Testis (tissue), 2 donors: ENCODE measurements at regions not wholly inside any gene's neighbourhood (a gene's known extent, or its start where the extent isn't known, plus 50 kb on each side); places are given as distances from the start of the nearest gene placed in this dataset.

Experiments
- DNase-seq: peaks from one replicate; pipeline ENCODE4 v3.0.0-alpha.2; 2019
- H3K27ac ChIP-seq, 2 donors: fragments of 200-600 bp; sonication (generic); one replicate each; pipeline ENCODE4 v1.5.1; 2019
- H3K27me3 ChIP-seq: fragments of 200-600 bp; sonication (generic); one replicate; pipeline ENCODE4 v1.5.1; 2019
- H3K36me3 ChIP-seq: fragments of 200-600 bp; sonication (generic); one replicate; pipeline ENCODE4 v1.5.1; 2017; ENCODE audit warnings: low read depth; ENCODE audit errors: missing control alignments
- H3K4me1 ChIP-seq: fragments of 200-600 bp; sonication (generic); one replicate; pipeline ENCODE4 v1.5.1; 2019
- H3K4me3 ChIP-seq, 2 donors: fragments of 200-600 bp; sonication (generic); one replicate each; pipeline ENCODE4 v1.5.1; 2017 to 2019
- H3K9me3 ChIP-seq: fragments of 200-600 bp; sonication (generic); one replicate; pipeline ENCODE4 v1.5.1; 2017
- POLR2A ChIP-seq: fragments of 450-650 bp; IDR thresholded peaks from one replicate; pipeline ENCODE4 v1.6.1; 2017; ENCODE audit warnings: antibody characterized with exemption, mild to moderate bottlenecking, moderate library complexity
- WGBS, 2 donors: methylation state at CpG; one replicate each; pipeline ENCODE4 v1.1.5; 2018; 5-methylcytosine and 5-hydroxymethylcytosine counted together
- intact Hi-C: fragments of 100-400 bp; cut with DNase I; formaldehyde crosslinking; loops from one replicate; pipeline ENCODE4 v1.15.1; 2023; ENCODE audit warnings: low total_unique reads
- TF ChIP-seq, protein P1 (sequence below), 3 experiments: fragments of 450-650 bp in 2 of 3; fragments of 200-600 bp in 1 of 3; sonication (generic) in 1 of 3; IDR thresholded peaks; one replicate each; pipeline ENCODE4 v1.5.1; 2016 to 2019; ENCODE audit warnings: antibody characterized with exemption in 3 of 3, mild to moderate bottlenecking in 2 of 3, moderate library complexity in 1 of 3

DNA sequence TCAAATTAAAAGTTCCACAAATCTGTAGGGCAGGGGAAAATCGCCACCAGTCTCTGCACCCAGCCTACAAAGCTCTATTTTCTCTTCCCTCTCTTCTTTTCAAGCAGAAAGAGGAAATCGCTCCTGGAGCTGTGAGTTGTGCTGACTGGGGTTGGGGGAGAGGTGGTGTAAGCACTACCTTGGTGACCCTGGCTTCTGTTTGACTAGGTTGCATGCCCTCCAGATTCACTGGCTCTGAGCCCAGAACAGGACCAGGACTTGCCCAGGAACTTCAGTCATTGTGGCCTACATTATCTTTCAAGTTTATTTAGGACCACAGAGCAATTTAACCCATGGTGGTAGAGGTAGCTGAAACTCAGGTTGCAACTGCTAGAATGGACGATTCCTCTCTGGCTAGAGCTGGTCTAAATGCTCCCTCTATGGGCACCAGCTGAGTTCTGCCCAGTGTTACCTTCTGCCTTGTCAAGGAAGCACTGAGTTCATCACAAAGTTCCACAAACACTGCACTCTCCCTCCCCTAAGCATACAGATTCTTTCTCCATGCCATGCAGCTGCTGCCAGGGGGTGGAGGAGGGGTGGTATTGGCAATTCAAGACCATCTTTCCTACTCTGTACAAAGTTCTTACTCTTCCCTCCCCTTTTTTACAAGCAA, 122.0 kb upstream of the BMP5 start:
- WGBS, 2 donors, result 92 to 100% methylated on average over 3 of the region's 3 CpGs
- Histone ChIP-seq H3K36me3 (no peaks in the 10 kb centered on the region), H3K27me3 (no peaks in the 10 kb centered on the region), H3K4me3 (no peak overlapping the region), H3K4me1 (no peaks in the 10 kb centered on the region), H3K9me3 (no peaks in the 10 kb centered on the region), H3K27ac (no peak overlapping the region)
- intact Hi-C loops, result no loop called here
- DNase-seq, result no peak
- TF ChIP-seq, protein P1, sequence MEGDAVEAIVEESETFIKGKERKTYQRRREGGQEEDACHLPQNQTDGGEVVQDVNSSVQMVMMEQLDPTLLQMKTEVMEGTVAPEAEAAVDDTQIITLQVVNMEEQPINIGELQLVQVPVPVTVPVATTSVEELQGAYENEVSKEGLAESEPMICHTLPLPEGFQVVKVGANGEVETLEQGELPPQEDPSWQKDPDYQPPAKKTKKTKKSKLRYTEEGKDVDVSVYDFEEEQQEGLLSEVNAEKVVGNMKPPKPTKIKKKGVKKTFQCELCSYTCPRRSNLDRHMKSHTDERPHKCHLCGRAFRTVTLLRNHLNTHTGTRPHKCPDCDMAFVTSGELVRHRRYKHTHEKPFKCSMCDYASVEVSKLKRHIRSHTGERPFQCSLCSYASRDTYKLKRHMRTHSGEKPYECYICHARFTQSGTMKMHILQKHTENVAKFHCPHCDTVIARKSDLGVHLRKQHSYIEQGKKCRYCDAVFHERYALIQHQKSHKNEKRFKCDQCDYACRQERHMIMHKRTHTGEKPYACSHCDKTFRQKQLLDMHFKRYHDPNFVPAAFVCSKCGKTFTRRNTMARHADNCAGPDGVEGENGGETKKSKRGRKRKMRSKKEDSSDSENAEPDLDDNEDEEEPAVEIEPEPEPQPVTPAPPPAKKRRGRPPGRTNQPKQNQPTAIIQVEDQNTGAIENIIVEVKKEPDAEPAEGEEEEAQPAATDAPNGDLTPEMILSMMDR (IDR thresholded peaks at IDR 0.05), result no peak
- TF ChIP-seq POLR2A, result no peak

DNA sequence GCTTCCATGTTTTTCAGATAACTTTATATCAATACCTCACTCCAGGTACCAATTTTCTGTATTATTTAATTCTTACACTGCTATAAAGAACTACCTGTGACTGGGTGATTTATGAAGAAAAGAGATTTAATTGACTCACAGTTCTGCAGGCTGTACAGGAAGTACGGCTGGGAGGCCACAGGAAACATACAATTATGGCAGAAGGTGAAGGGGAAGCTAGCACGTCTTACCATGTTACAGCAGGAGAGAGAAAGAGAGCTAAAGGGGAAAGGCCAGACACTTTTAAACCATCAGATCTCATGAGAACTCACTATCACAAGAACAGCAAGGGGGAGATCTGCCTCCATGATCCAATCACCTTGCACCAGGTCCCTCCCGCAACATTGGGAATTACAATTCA, 119.1 kb upstream of the BMP5 start:
- no peak for TF ChIP-seq POLR2A
- TF ChIP-seq, protein P1 (IDR thresholded peaks at IDR 0.05), result no peak
- intact Hi-C loops, result no loop called here

DNA sequence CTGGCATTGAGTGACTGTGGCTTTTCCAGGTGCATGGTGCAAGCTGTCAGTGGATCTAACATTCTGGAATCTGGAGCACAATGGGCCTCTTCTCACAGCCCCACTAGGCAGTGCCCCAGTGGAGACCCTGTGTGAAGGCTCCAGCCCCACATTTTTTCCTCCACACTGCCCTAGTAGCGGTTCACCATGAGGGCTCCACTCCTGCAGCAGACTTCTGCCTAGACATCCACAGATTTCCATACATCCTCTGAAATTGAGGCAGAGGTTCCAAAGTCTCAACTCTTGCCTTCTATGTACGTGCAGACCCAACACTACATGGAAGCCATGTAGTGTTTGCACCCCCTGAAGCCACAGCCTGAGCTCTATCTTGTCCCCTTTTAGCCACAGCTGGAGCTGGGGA, 118.0 kb upstream of the BMP5 start:
- no peaks in the 10 kb centered on the region for H3K27me3 ChIP-seq

More for the DNA sequence above, 119.1 kb upstream of the BMP5 start:
- no peak for DNase-seq
- no peaks in the 10 kb centered on the region for H3K9me3 ChIP-seq
- H3K27me3 ChIP-seq, result no peaks in the 10 kb centered on the region
- no peaks in the 10 kb centered on the region for H3K36me3 ChIP-seq
- H3K4me3 ChIP-seq, result no peak overlapping the region
- no peaks in the 10 kb centered on the region for H3K4me1 ChIP-seq
- 86 to 88% methylated on average over 3 of the region's 3 CpGs for WGBS, 2 donors
- no peak overlapping the region for H3K27ac ChIP-seq

DNA sequence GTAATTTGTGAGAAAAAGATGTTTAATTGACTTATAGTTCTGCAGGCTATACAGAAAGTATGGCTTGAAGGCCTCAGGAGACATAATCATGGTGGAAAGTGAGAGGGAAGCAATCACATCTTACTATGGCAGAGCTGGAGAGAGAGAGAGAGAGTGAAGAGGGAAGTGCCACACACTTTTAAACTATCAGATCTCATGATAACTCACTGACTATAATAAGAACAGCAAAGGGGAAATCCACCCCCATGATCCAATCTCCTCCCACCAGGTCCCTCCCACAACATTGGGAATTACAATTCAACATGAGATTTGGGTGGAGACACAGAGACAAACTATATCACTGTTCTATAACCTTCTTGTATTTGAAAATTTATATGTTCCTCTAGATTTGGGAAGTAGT, 117.2 kb upstream of the BMP5 start:
- no peaks in the 10 kb centered on the region for H3K4me1 ChIP-seq
- H3K27me3 ChIP-seq, result no peaks in the 10 kb centered on the region
- intact Hi-C loops, result no loop called here
- no peaks in the 10 kb centered on the region for H3K9me3 ChIP-seq
- H3K4me3 ChIP-seq, result no peak overlapping the region
- TF ChIP-seq, protein P1 (IDR thresholded peaks at IDR 0.05), result no peak
- TF ChIP-seq POLR2A, result no peak
- H3K27ac ChIP-seq, result no peak overlapping the region
- DNase-seq, result no peak
- H3K36me3 ChIP-seq, result no peaks in the 10 kb centered on the region

More for the DNA sequence above, 118.0 kb upstream of the BMP5 start:
- intact Hi-C loops, result no loop called here
- Histone ChIP-seq H3K4me3 (no peak overlapping the region), H3K4me1 (no peaks in the 10 kb centered on the region), H3K27ac (no peak overlapping the region), H3K36me3 (no peaks in the 10 kb centered on the region), H3K9me3 (no peaks in the 10 kb centered on the region)
- no peak for DNase-seq
- 90 to 92% methylated on average over 2 of the region's 2 CpGs for WGBS, 2 donors
- TF ChIP-seq, protein P1 (IDR thresholded peaks at IDR 0.05), result no peak
- TF ChIP-seq POLR2A, result no peak

DNA sequence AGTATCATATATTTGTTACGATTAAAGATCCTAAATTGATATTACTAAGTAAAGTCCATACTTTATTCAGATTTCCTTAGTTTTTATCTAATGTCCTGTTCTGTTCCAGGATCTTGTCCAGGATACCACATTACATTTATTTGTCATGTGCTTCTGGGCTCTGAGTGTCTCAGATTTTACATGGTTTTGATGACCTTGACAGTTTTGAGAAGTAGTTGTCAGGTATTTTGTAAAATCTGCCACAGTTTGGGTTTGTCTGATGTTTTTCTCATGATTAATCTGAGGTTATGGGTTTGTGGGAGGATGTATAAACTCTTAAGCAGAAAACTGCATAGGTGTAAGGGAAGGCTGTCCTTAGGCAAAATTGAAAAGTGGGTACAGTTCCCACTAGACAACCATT, 109.9 kb upstream of the BMP5 start:
- Histone ChIP-seq H3K27me3 (no peaks in the 10 kb centered on the region), H3K4me3 (no peak overlapping the region), H3K36me3 (no peaks in the 10 kb centered on the region), H3K9me3 (no peaks in the 10 kb centered on the region), H3K4me1 (no peaks in the 10 kb centered on the region), H3K27ac (no peak overlapping the region)
- DNase-seq, result no peak
- intact Hi-C loops, result no loop called here
- 88 to 95% methylated on average over 1 of the region's 1 CpG for WGBS, 2 donors
- TF ChIP-seq, protein P1 (IDR thresholded peaks at IDR 0.05), result no peak
- no peak for TF ChIP-seq POLR2A
